Testis (tissue), 2 donors: ENCODE measurements at regions not wholly inside any gene's neighbourhood (a gene's known extent, or its start where the extent isn't known, plus 50 kb on each side); places are given as distances from the start of the nearest gene placed in this dataset.
"Not testable (repeated sequence)": the region's sequence is repeated elsewhere in the genome, so short reads cannot be mapped to it uniquely, and the experiment has no call there.

Source experiments
- DNase-seq: peaks from one replicate; pipeline ENCODE4 v3.0.0-alpha.2; 2019
- H3K27ac ChIP-seq, 2 donors: fragments of 200-600 bp; sonication (generic); one replicate each; pipeline ENCODE4 v1.5.1; 2019
- H3K27me3 ChIP-seq: fragments of 200-600 bp; sonication (generic); one replicate; pipeline ENCODE4 v1.5.1; 2019
- H3K36me3 ChIP-seq: fragments of 200-600 bp; sonication (generic); one replicate; pipeline ENCODE4 v1.5.1; 2017; ENCODE audit warnings: low read depth; ENCODE audit errors: missing control alignments
- H3K4me1 ChIP-seq: fragments of 200-600 bp; sonication (generic); one replicate; pipeline ENCODE4 v1.5.1; 2019
- H3K4me3 ChIP-seq, 2 donors: fragments of 200-600 bp; sonication (generic); one replicate each; pipeline ENCODE4 v1.5.1; 2017 to 2019
- H3K9me3 ChIP-seq: fragments of 200-600 bp; sonication (generic); one replicate; pipeline ENCODE4 v1.5.1; 2017
- POLR2A ChIP-seq: fragments of 450-650 bp; IDR thresholded peaks from one replicate; pipeline ENCODE4 v1.6.1; 2017; ENCODE audit warnings: antibody characterized with exemption, mild to moderate bottlenecking, moderate library complexity
- WGBS, 2 donors: methylation state at CpG; one replicate each; pipeline ENCODE4 v1.1.5; 2018; 5-methylcytosine and 5-hydroxymethylcytosine counted together
- intact Hi-C: fragments of 100-400 bp; cut with DNase I; formaldehyde crosslinking; loops from one replicate; pipeline ENCODE4 v1.15.1; 2023; ENCODE audit warnings: low total_unique reads
- TF ChIP-seq, protein P1 (sequence below), 3 experiments: fragments of 450-650 bp in 2 of 3; fragments of 200-600 bp in 1 of 3; sonication (generic) in 1 of 3; IDR thresholded peaks; one replicate each; pipeline ENCODE4 v1.5.1; 2016 to 2019; ENCODE audit warnings: antibody characterized with exemption in 3 of 3, mild to moderate bottlenecking in 2 of 3, moderate library complexity in 1 of 3

DNA sequence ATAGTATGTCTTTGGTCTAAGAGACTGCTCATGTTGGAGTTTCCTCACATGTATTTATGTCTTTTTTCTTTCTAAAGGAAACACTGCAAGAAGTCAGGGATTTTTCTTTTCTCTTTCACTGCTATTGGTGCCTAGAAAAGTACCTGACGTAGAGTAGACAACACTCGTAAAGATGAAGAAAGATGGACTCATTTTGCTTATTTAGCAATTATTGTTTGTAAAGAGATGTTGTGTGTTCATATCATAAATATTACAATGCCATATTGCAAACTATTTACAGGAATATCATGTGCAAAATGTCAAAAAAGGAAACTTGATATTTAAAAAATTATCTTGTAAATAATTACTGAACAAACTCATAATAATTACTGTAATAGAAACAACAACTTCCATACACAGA lies 2711.5 kb upstream of the PCDH20 start:
- no peak for DNase-seq
- intact Hi-C loops: no loop called here
- Histone ChIP-seq H3K27me3 (no peaks in the 10 kb centered on the region), H3K27ac (no peak overlapping the region), H3K9me3 (no peaks in the 10 kb centered on the region), H3K4me3 (no peak overlapping the region), H3K4me1 (no peaks in the 10 kb centered on the region), H3K36me3 (no peaks in the 10 kb centered on the region)
- 93 to 94% methylated on average over 2 of the region's 2 CpGs for WGBS, 2 donors
- TF ChIP-seq POLR2A: no peak
- TF ChIP-seq, protein P1, sequence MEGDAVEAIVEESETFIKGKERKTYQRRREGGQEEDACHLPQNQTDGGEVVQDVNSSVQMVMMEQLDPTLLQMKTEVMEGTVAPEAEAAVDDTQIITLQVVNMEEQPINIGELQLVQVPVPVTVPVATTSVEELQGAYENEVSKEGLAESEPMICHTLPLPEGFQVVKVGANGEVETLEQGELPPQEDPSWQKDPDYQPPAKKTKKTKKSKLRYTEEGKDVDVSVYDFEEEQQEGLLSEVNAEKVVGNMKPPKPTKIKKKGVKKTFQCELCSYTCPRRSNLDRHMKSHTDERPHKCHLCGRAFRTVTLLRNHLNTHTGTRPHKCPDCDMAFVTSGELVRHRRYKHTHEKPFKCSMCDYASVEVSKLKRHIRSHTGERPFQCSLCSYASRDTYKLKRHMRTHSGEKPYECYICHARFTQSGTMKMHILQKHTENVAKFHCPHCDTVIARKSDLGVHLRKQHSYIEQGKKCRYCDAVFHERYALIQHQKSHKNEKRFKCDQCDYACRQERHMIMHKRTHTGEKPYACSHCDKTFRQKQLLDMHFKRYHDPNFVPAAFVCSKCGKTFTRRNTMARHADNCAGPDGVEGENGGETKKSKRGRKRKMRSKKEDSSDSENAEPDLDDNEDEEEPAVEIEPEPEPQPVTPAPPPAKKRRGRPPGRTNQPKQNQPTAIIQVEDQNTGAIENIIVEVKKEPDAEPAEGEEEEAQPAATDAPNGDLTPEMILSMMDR (IDR thresholded peaks at IDR 0.05): no peak

DNA sequence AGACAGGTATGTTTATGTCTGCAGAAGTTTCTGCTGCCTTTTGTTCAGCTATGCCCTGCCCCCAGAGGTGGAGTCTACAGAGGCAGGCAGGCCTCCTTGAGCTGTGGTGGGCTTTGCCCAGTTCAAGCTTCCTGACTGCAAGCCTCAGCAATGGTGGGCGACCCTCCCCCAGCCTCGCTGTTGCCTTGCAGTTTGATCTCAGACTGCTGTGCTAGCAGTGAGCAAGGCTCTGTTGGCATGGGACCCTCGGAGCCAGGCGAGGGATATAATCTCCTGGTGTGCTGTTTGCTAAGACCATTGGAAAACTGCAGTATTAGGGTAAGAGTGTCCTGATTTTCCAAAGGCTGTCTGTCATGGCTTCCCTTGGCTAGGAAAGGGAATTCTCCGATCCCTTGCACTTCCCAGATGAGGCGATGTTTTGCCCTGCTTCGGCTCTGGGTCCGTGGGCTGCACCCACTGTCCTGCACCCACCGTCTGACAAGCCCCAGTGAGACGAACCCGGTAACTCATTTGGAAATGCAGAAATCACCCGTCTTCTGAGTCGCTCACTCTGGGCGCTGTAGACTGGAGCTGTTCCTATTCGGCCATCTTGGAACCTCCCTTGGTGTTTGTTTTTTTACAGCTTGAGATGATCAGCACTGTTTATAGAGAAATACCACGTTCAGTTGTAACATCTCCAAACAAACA lies 2705.5 kb upstream of the PCDH20 start:
- DNase-seq, intact Hi-C loops, H3K9me3 ChIP-seq, H3K27ac ChIP-seq, H3K4me3 ChIP-seq, H3K4me1 ChIP-seq, H3K27me3 ChIP-seq, H3K36me3 ChIP-seq: not testable (repeated sequence)
- WGBS, 2 donors: 85 to 92% methylated on average over 13 to 16 of the region's 16 CpGs

DNA sequence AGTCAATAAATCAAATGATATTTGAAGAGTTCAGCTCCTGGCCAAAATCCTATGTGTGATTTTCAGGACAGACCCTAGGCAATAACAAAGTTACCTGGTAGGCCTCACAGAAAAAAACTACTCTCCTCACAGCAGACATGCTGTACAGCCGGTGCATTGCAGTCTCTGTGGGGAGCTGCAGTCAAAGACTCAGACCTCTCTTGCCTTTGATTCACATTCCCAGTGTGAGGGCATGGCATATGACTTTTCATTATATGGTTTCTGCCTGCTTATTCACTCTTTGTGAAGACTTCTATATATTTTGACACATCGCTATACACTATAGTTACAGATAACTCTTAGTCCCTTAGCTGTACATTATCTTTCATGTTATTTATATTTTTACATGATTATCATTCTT lies 2684.3 kb upstream of the PCDH20 start:
- H3K4me1 ChIP-seq: no peaks in the 10 kb centered on the region
- no peaks in the 10 kb centered on the region for H3K36me3 ChIP-seq
- H3K9me3 ChIP-seq: no peaks in the 10 kb centered on the region
- no peak overlapping the region for H3K27ac ChIP-seq
- intact Hi-C loops: no loop called here
- no peak overlapping the region for H3K4me3 ChIP-seq
- 76 to 86% methylated on average over 2 of the region's 2 CpGs for WGBS, 2 donors
- DNase-seq: no peak
- no peak for TF ChIP-seq POLR2A
- TF ChIP-seq, protein P1 (IDR thresholded peaks at IDR 0.05): no peak
- no peaks in the 10 kb centered on the region for H3K27me3 ChIP-seq

DNA sequence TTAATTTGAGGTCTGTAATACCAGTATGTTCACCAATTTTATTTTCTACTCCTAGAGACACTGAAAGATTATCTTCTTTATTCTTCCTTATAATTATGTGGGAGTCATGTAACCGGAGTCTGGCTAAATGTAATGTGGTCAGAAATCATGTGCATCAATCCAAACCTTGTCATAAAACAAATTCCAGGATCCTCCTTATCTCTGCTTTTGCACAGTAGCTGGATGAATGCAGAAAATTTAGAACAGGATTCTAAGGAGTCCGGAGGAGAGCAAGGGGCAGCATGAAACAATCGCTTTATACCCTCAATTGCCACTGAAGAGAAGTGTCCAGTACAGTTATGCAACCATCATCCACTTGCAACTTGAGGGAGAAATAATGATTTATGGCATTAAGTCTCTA lies 2674.7 kb upstream of the PCDH20 start:
- Histone ChIP-seq H3K27me3 (no peaks in the 10 kb centered on the region), H3K27ac (no peak overlapping the region), H3K9me3 (no peaks in the 10 kb centered on the region), H3K36me3 (no peaks in the 10 kb centered on the region), H3K4me1 (no peaks in the 10 kb centered on the region), H3K4me3 (no peak overlapping the region)
- no peak for TF ChIP-seq POLR2A
- TF ChIP-seq, protein P1 (IDR thresholded peaks at IDR 0.05): no peak
- intact Hi-C loops: no loop called here
- DNase-seq: no peak
- 42 to 55% methylated on average over 3 of the region's 3 CpGs for WGBS, 2 donors

DNA sequence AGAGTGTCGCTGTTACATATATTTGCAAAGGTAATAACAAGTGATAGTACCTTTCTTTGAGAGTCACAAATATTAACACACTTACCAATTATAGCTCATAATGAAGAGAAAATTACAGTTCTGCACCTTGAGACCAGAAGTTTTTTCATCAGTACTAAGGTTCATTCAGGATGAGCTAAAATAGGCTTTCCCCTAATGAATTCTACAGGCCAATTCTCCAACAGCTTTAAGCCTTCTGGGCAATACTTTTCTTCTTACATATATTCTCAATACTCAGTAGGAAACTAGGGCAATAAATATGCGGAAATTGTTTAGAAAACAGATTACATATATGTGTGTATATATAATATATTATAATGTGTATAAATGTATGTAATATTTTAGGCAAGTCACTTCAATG lies 2672.8 kb upstream of the PCDH20 start:
- intact Hi-C loops: no loop called here
- H3K4me3 ChIP-seq: no peak overlapping the region
- WGBS, 2 donors: 79 to 82% methylated on average over 2 of the region's 2 CpGs
- no peaks in the 10 kb centered on the region for H3K9me3 ChIP-seq
- DNase-seq: no peak
- H3K27ac ChIP-seq: no peak overlapping the region
- no peak for TF ChIP-seq POLR2A
- TF ChIP-seq, protein P1 (IDR thresholded peaks at IDR 0.05): no peak
- no peaks in the 10 kb centered on the region for H3K4me1 ChIP-seq
- H3K36me3 ChIP-seq: no peaks in the 10 kb centered on the region
- H3K27me3 ChIP-seq: no peaks in the 10 kb centered on the region
